Nephron progenitor cell (in vitro differentiated cells): ENCODE measurements at regions not wholly inside any gene's neighbourhood (a gene's known extent, or its start where the extent isn't known, plus 50 kb on each side); places are given as distances from the start of the nearest gene placed in this dataset.

Experiments
- DNase-seq: peaks from one replicate; pipeline ENCODE4 v3.0.0; 2021
- H3K27ac Mint-ChIP-seq: 2 replicates; pipeline ENCODE4 v1.8.0; 2021; ENCODE audit warnings: mild to moderate bottlenecking, moderate library complexity, mixed read lengths
- H3K27me3 Mint-ChIP-seq: 2 replicates; pipeline ENCODE4 v1.8.0; 2021; ENCODE audit warnings: mild to moderate bottlenecking, low read depth, mixed read lengths; ENCODE audit not compliant: poor library complexity
- H3K36me3 Mint-ChIP-seq: 2 replicates; pipeline ENCODE4 v1.8.0; 2021; ENCODE audit warnings: low read depth, mixed read lengths
- H3K4me1 Mint-ChIP-seq: 2 replicates; pipeline ENCODE4 v1.8.0; 2021; ENCODE audit warnings: mixed read lengths
- H3K4me3 Mint-ChIP-seq: 2 replicates; pipeline ENCODE4 v1.8.0; 2021; ENCODE audit warnings: mild to moderate bottlenecking, moderate library complexity, mixed read lengths
- H3K9me3 Mint-ChIP-seq: 2 replicates; pipeline ENCODE4 v1.8.0; 2021; ENCODE audit warnings: mild to moderate bottlenecking, moderate library complexity, mixed read lengths
- CTCF ChIP-seq: fragments of 200-600 bp; sonication (generic); IDR thresholded peaks from 2 replicates; pipeline ENCODE4 v1.5.0; 2021; ENCODE audit warnings: antibody characterized with exemption

DNA sequence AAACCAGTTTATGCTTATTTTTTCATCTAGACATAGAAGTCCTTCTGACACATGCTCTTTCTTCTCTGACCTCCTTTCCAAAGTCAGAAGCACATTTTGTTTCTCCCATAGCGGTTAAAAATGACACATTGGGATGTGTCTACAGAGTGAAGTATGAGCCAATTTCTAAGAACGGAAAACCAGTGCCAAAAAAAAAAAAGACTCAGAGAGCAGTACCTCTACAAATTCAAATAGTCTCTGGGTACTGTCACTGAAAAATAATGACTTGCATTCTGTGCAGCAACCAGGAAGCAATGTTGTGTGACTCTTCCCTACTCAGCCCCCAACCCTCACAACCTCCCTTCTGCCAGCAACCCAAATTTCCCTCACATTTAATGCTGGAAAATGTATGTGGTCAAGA is 145.5 kb upstream of the PMFBP1 start:
- no peak for TF ChIP-seq CTCF
- no peak for DNase-seq
- no peak overlapping the region for H3K4me3 Mint-ChIP-seq
- peaks cover 41% of the 10 kb centered on the region for H3K9me3 Mint-ChIP-seq
- peaks cover 2% of the 10 kb centered on the region for H3K27me3 Mint-ChIP-seq
- H3K36me3 Mint-ChIP-seq = peaks cover 40% of the 10 kb centered on the region
- H3K27ac Mint-ChIP-seq = peak overlapping the region; percentile 77
- peaks cover 23% of the 10 kb centered on the region for H3K4me1 Mint-ChIP-seq

- Mint-ChIP-seq H3K27me3 (peaks cover 2% of the 10 kb centered on the region), H3K4me3 (no peak overlapping the region), H3K9me3 (peaks cover 29% of the 10 kb centered on the region), H3K36me3 (peaks cover 22% of the 10 kb centered on the region), H3K4me1 (peaks cover 29% of the 10 kb centered on the region), H3K27ac (no peak overlapping the region)
- no peak for DNase-seq
- TF ChIP-seq CTCF = no peak
Observed at GRCh38 chr16:72313903-72314302, 141.9 kb upstream of the PMFBP1 start.

DNA sequence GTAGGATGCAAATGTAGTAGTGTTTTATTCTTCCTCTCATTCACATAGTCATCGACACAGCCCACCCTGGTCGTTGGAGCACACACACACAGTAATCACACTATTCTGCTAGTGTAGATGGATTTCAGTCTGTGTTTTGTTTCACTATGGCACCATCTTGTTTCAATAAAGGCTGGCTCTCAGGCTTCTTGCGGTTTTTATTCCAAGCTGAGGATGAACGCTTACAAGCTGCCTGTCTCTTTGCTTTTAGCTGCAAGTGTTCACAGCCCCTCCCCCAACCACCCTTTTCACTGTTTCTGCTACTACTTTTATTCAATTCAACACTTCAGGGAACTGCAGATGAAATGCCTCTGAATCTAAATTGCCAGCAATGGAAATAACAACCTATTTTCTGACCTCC is 140.9 kb upstream of the PMFBP1 start:
- DNase-seq = no peak
- no peak for TF ChIP-seq CTCF
- Mint-ChIP-seq H3K27me3 (no peaks in the 10 kb centered on the region), H3K4me3 (no peak overlapping the region), H3K27ac (peak overlapping the region; percentile 47), H3K4me1 (peaks cover 28% of the 10 kb centered on the region), H3K36me3 (peaks cover 29% of the 10 kb centered on the region), H3K9me3 (peaks cover 36% of the 10 kb centered on the region)

- no peak overlapping the region for H3K27ac Mint-ChIP-seq
- H3K4me3 Mint-ChIP-seq = no peak overlapping the region
- peaks cover 41% of the 10 kb centered on the region for H3K36me3 Mint-ChIP-seq
- peaks cover 46% of the 10 kb centered on the region for H3K9me3 Mint-ChIP-seq
- peaks cover 21% of the 10 kb centered on the region for H3K4me1 Mint-ChIP-seq
- no peaks in the 10 kb centered on the region for H3K27me3 Mint-ChIP-seq
- no peak for DNase-seq
- no peak for TF ChIP-seq CTCF
Observed at GRCh38 chr16:72311426-72311825, 139.5 kb upstream of the PMFBP1 start.

DNA sequence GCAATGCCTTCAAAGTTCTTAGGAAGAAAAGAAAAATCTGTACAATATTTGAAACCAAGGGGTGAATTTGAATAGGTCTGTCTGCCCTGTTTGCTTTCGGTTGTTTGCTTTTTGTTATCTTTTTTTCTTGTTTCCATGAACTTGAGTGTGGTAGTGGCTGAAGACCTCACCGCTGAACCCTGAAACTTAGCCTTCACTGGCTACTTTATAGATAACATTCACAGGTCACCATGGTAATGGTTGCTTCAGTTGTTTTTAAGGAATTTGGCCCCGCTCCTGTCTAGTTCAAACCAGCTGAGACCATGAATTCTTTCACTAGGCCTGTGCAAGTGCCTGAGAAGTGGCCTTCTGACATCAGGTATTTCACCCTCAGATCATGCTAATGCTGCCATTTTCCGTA is 137.0 kb upstream of the PMFBP1 start:
- H3K36me3 Mint-ChIP-seq = peaks cover 62% of the 10 kb centered on the region
- peaks cover 65% of the 10 kb centered on the region for H3K9me3 Mint-ChIP-seq
- H3K4me1 Mint-ChIP-seq = peaks cover 16% of the 10 kb centered on the region
- H3K4me3 Mint-ChIP-seq = no peak overlapping the region
- TF ChIP-seq CTCF = no peak
- no peaks in the 10 kb centered on the region for H3K27me3 Mint-ChIP-seq
- no peak overlapping the region for H3K27ac Mint-ChIP-seq
- DNase-seq = no peak

DNA sequence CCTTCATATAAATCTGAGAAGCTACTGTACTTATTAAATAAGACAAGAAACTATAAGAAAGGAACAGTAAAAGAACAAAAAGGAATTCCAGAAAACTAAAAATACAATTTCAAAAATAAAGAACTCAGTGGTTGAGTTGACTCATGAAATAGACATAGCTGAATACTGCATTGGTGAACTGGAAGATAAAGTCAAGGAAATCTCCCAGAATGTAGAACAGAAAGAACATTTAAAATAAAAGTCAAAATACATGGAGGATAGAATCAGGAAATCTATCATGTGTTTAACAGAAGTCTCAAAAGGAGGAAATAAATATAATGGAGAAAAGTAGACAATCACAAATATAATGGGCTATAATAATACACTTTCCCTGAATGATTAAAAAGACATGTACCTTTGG is 136.4 kb upstream of the PMFBP1 start:
- Mint-ChIP-seq H3K4me3 (no peak overlapping the region), H3K4me1 (peaks cover 16% of the 10 kb centered on the region), H3K9me3 (peaks cover 71% of the 10 kb centered on the region), H3K36me3 (peaks cover 68% of the 10 kb centered on the region), H3K27me3 (no peaks in the 10 kb centered on the region), H3K27ac (no peak overlapping the region)
- no peak for DNase-seq
- TF ChIP-seq CTCF = no peak
